ENCODE measurements at regions not wholly inside any gene's neighbourhood (a gene's known extent, or its start where the extent isn't known, plus 50 kb on each side); places are given as distances from the start of the nearest gene placed in this dataset.

- no peaks in the 10 kb centered on the region for H3K9me3 ChIP-seq (ENCODE audit: low read length)
- no peak overlapping the region for H2AFZ ChIP-seq (ENCODE audit: low read depth, low read length)
- no peaks in the 10 kb centered on the region for H3K27me3 ChIP-seq (ENCODE audit: insufficient read depth, low read length)
- no peak overlapping the region for H3K4me3 ChIP-seq (ENCODE audit: low read length)
- no peaks in the 10 kb centered on the region for H3K36me3 ChIP-seq (ENCODE audit: insufficient read depth, low read length)
- H3K4me1 ChIP-seq (ENCODE audit: insufficient read depth, low read length): no peaks in the 10 kb centered on the region
Observed at GRCh38 chr1:232293361-232293760, 336.6 kb downstream of the SIPA1L2 start.

GRCh38 chr1:232292818-232293217, 337.1 kb downstream of the SIPA1L2 start:
- H3K9me3 ChIP-seq (ENCODE audit: low read length): no peaks in the 10 kb centered on the region
- no peaks in the 10 kb centered on the region for H3K36me3 ChIP-seq (ENCODE audit: insufficient read depth, low read length)
- no peak overlapping the region for H3K4me3 ChIP-seq (ENCODE audit: low read length)
- H3K27me3 ChIP-seq (ENCODE audit: insufficient read depth, low read length): no peaks in the 10 kb centered on the region
- H2AFZ ChIP-seq (ENCODE audit: low read depth, low read length): no peak overlapping the region
- no peaks in the 10 kb centered on the region for H3K4me1 ChIP-seq (ENCODE audit: insufficient read depth, low read length)

GRCh38 chr1:232292239-232292638, 337.7 kb downstream of the SIPA1L2 start:
- H3K4me3 ChIP-seq (ENCODE audit: low read length): no peak overlapping the region
- no peaks in the 10 kb centered on the region for H3K36me3 ChIP-seq (ENCODE audit: insufficient read depth, low read length)
- H2AFZ ChIP-seq (ENCODE audit: low read depth, low read length): no peak overlapping the region
- no peaks in the 10 kb centered on the region for H3K9me3 ChIP-seq (ENCODE audit: low read length)
- H3K4me1 ChIP-seq (ENCODE audit: insufficient read depth, low read length): no peaks in the 10 kb centered on the region
- H3K27me3 ChIP-seq (ENCODE audit: insufficient read depth, low read length): no peaks in the 10 kb centered on the region

- H3K4me1 ChIP-seq (ENCODE audit: insufficient read depth, low read length): no peaks in the 10 kb centered on the region
- no peak overlapping the region for H2AFZ ChIP-seq (ENCODE audit: low read depth, low read length)
- H3K27me3 ChIP-seq (ENCODE audit: insufficient read depth, low read length): no peaks in the 10 kb centered on the region
- no peak overlapping the region for H3K4me3 ChIP-seq (ENCODE audit: low read length)
- no peaks in the 10 kb centered on the region for H3K36me3 ChIP-seq (ENCODE audit: insufficient read depth, low read length)
- H3K9me3 ChIP-seq (ENCODE audit: low read length): no peaks in the 10 kb centered on the region
Observed at GRCh38 chr1:232291681-232292080, 338.3 kb downstream of the SIPA1L2 start.

GRCh38 chr1:232291261-232291660, 338.7 kb downstream of the SIPA1L2 start:
- H3K36me3 ChIP-seq (ENCODE audit: insufficient read depth, low read length): no peaks in the 10 kb centered on the region
- H3K27me3 ChIP-seq (ENCODE audit: insufficient read depth, low read length): no peaks in the 10 kb centered on the region
- H3K4me3 ChIP-seq (ENCODE audit: low read length): no peak overlapping the region
- no peaks in the 10 kb centered on the region for H3K9me3 ChIP-seq (ENCODE audit: low read length)
- no peak overlapping the region for H2AFZ ChIP-seq (ENCODE audit: low read depth, low read length)
- no peaks in the 10 kb centered on the region for H3K4me1 ChIP-seq (ENCODE audit: insufficient read depth, low read length)

GRCh38 chr1:232290570-232290969, 339.4 kb downstream of the SIPA1L2 start:
- no peaks in the 10 kb centered on the region for H3K36me3 ChIP-seq (ENCODE audit: insufficient read depth, low read length)
- H3K4me3 ChIP-seq (ENCODE audit: low read length): no peak overlapping the region
- H2AFZ ChIP-seq (ENCODE audit: low read depth, low read length): no peak overlapping the region
- no peaks in the 10 kb centered on the region for H3K9me3 ChIP-seq (ENCODE audit: low read length)
- H3K4me1 ChIP-seq (ENCODE audit: insufficient read depth, low read length): no peaks in the 10 kb centered on the region
- no peaks in the 10 kb centered on the region for H3K27me3 ChIP-seq (ENCODE audit: insufficient read depth, low read length)

GRCh38 chr1:232287676-232288569, 342.0 kb downstream of the SIPA1L2 start:
- Histone ChIP-seq H2AFZ (ENCODE audit: low read depth, low read length) (no peak overlapping the region), H3K36me3 (ENCODE audit: insufficient read depth, low read length) (no peaks in the 10 kb centered on the region), H3K27me3 (ENCODE audit: insufficient read depth, low read length) (no peaks in the 10 kb centered on the region), H3K4me3 (ENCODE audit: low read length) (no peak overlapping the region), H3K9me3 (ENCODE audit: low read length) (no peaks in the 10 kb centered on the region), H3K4me1 (ENCODE audit: insufficient read depth, low read length) (no peaks in the 10 kb centered on the region)

GRCh38 chr1:232285138-232285537, 344.8 kb downstream of the SIPA1L2 start:
- Histone ChIP-seq H3K27me3 (ENCODE audit: insufficient read depth, low read length) (no peaks in the 10 kb centered on the region), H2AFZ (ENCODE audit: low read depth, low read length) (no peak overlapping the region), H3K4me3 (ENCODE audit: low read length) (no peak overlapping the region), H3K9me3 (ENCODE audit: low read length) (no peaks in the 10 kb centered on the region), H3K36me3 (ENCODE audit: insufficient read depth, low read length) (no peaks in the 10 kb centered on the region), H3K4me1 (ENCODE audit: insufficient read depth, low read length) (peaks cover 10% of the 10 kb centered on the region)

- Histone ChIP-seq H3K27me3 (ENCODE audit: insufficient read depth, low read length) (no peaks in the 10 kb centered on the region), H3K9me3 (ENCODE audit: low read length) (no peaks in the 10 kb centered on the region), H2AFZ (ENCODE audit: low read depth, low read length) (no peak overlapping the region)
Observed at GRCh38 chr1:232283864-232284263, 346.1 kb downstream of the SIPA1L2 start.

GRCh38 chr1:232282498-232282897, 347.4 kb downstream of the SIPA1L2 start:
- H3K27me3 ChIP-seq (ENCODE audit: insufficient read depth, low read length): no peaks in the 10 kb centered on the region
- H3K4me1 ChIP-seq (ENCODE audit: insufficient read depth, low read length): peaks cover 10% of the 10 kb centered on the region
- H3K36me3 ChIP-seq (ENCODE audit: insufficient read depth, low read length): no peaks in the 10 kb centered on the region
- no peaks in the 10 kb centered on the region for H3K9me3 ChIP-seq (ENCODE audit: low read length)
- no peak overlapping the region for H2AFZ ChIP-seq (ENCODE audit: low read depth, low read length)
- H3K4me3 ChIP-seq (ENCODE audit: low read length): no peak overlapping the region

More at GRCh38 chr1:232283864-232284263, 346.1 kb downstream of the SIPA1L2 start:
- no peaks in the 10 kb centered on the region for H3K36me3 ChIP-seq (ENCODE audit: insufficient read depth, low read length)
- peaks cover 10% of the 10 kb centered on the region for H3K4me1 ChIP-seq (ENCODE audit: insufficient read depth, low read length)
- H3K4me3 ChIP-seq (ENCODE audit: low read length): no peak overlapping the region

GRCh38 chr1:232280910-232281309, 349.0 kb downstream of the SIPA1L2 start:
- H3K4me3 ChIP-seq (ENCODE audit: low read length): no peak overlapping the region

GRCh38 chr1:232279909-232280400, 350.0 kb downstream of the SIPA1L2 start:
- Histone ChIP-seq H3K27me3 (ENCODE audit: insufficient read depth, low read length) (no peaks in the 10 kb centered on the region), H3K4me1 (ENCODE audit: insufficient read depth, low read length) (peaks cover 10% of the 10 kb centered on the region), H2AFZ (ENCODE audit: low read depth, low read length) (no peak overlapping the region), H3K9me3 (ENCODE audit: low read length) (no peaks in the 10 kb centered on the region), H3K4me3 (ENCODE audit: low read length) (no peak overlapping the region), H3K36me3 (ENCODE audit: insufficient read depth, low read length) (no peaks in the 10 kb centered on the region)

More at GRCh38 chr1:232280910-232281309, 349.0 kb downstream of the SIPA1L2 start:
- peaks cover 10% of the 10 kb centered on the region for H3K4me1 ChIP-seq (ENCODE audit: insufficient read depth, low read length)
- H3K27me3 ChIP-seq (ENCODE audit: insufficient read depth, low read length): no peaks in the 10 kb centered on the region
- no peaks in the 10 kb centered on the region for H3K36me3 ChIP-seq (ENCODE audit: insufficient read depth, low read length)
- H2AFZ ChIP-seq (ENCODE audit: low read depth, low read length): no peak overlapping the region
- no peaks in the 10 kb centered on the region for H3K9me3 ChIP-seq (ENCODE audit: low read length)

- H2AFZ ChIP-seq (ENCODE audit: low read depth, low read length): no peak overlapping the region
- no peaks in the 10 kb centered on the region for H3K27me3 ChIP-seq (ENCODE audit: insufficient read depth, low read length)
- no peaks in the 10 kb centered on the region for H3K36me3 ChIP-seq (ENCODE audit: insufficient read depth, low read length)
- H3K4me3 ChIP-seq (ENCODE audit: low read length): no peak overlapping the region
- H3K9me3 ChIP-seq (ENCODE audit: low read length): no peaks in the 10 kb centered on the region
- H3K4me1 ChIP-seq (ENCODE audit: insufficient read depth, low read length): peaks cover 14% of the 10 kb centered on the region
Observed at GRCh38 chr1:232278925-232279324, 351.0 kb downstream of the SIPA1L2 start.
